K562 (cell line): ENCODE measurements at regions not wholly inside any gene's neighbourhood (a gene's known extent, or its start where the extent isn't known, plus 50 kb on each side); places are given as distances from the start of the nearest gene placed in this dataset.

Experiments used
- ATAC-seq: fragments of 200-7000 bp; cut with Tn5 transposase; 3 replicates; pipeline ENCODE4 v1.9.1; 2020; ENCODE audit warnings: moderate library complexity
- BruUV-seq: library from RNA; stranded (reverse); fragments of 400-500 nt; replicated peaks from 2 replicates; lab custom pipeline; 2021; lab: Mats Ljungman, UMichigan
- CTCF ChIA-PET: fragments of 300-600 bp; formaldehyde crosslinking; extraction: SDS; loops from one replicate; lab custom pipeline; 2021; ENCODE audit warnings: low intra/inter-chr PET ratio; lab: Yijun Ruan, JAX
- POLR2A ChIA-PET: fragments of 300-600, 350-650 bp; sonication (Branson Sonifier 250); formaldehyde crosslinking; extraction: SDS; loops from one replicate; lab custom pipeline; 2021; ENCODE audit warnings: antibody characterized with exemption, inconsistent platforms; lab: Yijun Ruan, JAX
- DNase-seq, 4 experiments: peaks; one replicate each; pipeline versions ENCODE4 v3.0.0 to v3.0.0-alpha.2; 2011 to 2018; ENCODE audit warnings: low spot score in 3 of 4, mixed read lengths in 3 of 4; ENCODE audit errors: extremely low read depth in 1 of 4
- FAIRE-seq: peaks from 2 replicates; lab custom pipeline; 2011; peaks lifted over from hg19 to GRCh38; lab: Jason Lieb, UNC
- H2AFZ ChIP-seq: 2 replicates; pipeline ENCODE4 v1.6.0; 2011; ENCODE audit warnings: low read depth, low read length, control low read depth, inconsistent platforms
- H3K27ac ChIP-seq: fragments of 200-600 bp; 3 replicates; pipeline ENCODE4 v1.8.0; 2011; ENCODE audit warnings: low read depth, mild to moderate bottlenecking, control low read depth, inconsistent platforms, low read length, moderate library complexity, mixed read lengths; ENCODE audit errors: extremely low read depth
- H3K27me3 ChIP-seq, 2 experiments: fragments of 300-600 bp in 1 of 2; 2 replicates in 1 of 2; 3 replicates in 1 of 2; pipeline versions ENCODE4 v1.6.0 to v1.8.0; 2011; ENCODE audit warnings: inconsistent platforms in 2 of 2, low read length in 2 of 2, mild to moderate bottlenecking in 1 of 2, mixed read lengths in 1 of 2, moderate library complexity in 1 of 2; ENCODE audit not compliant: control insufficient read depth in 2 of 2, insufficient read depth in 2 of 2
- H3K36me3 ChIP-seq: fragments of 300-600 bp; 3 replicates; pipeline ENCODE4 v1.8.0; 2011; ENCODE audit warnings: mild to moderate bottlenecking, low read length, inconsistent platforms; ENCODE audit not compliant: control insufficient read depth, insufficient read depth
- H3K4me1 ChIP-seq, 2 experiments: fragments of 200-600 bp in 1 of 2; replicated peaks in 1 of 2; 2 replicates in 1 of 2; 3 replicates in 1 of 2; pipeline versions ENCODE4 v1.5.1 to v1.8.0; 2011; ENCODE audit warnings: inconsistent platforms in 2 of 2, low read length in 2 of 2, mild to moderate bottlenecking in 1 of 2, mixed read lengths in 1 of 2, moderate library complexity in 1 of 2; ENCODE audit not compliant: control insufficient read depth in 2 of 2, insufficient read depth in 2 of 2
- H3K4me2 ChIP-seq: 2 replicates; pipeline ENCODE4 v1.6.1; 2011; ENCODE audit warnings: low read length, control low read depth, inconsistent platforms, mixed read lengths; ENCODE audit not compliant: insufficient read depth
- H3K4me3 ChIP-seq: fragments of 200-600 bp; sonication (generic), shearing (Covaris generic); 2 replicates; pipeline ENCODE4 v1.5.1; 2016; ENCODE audit warnings: control low read depth, inconsistent platforms
- H3K79me2 ChIP-seq: fragments of 200-600 bp; 3 replicates; pipeline ENCODE4 v1.8.0; 2011; ENCODE audit warnings: low read length, inconsistent platforms; ENCODE audit not compliant: control insufficient read depth, insufficient read depth
- H3K9ac ChIP-seq, 2 experiments: 2 replicates each; pipeline versions ENCODE4 v1.6.0 to v1.6.1; 2011; ENCODE audit warnings: low read depth in 2 of 2, low read length in 2 of 2, control low read depth in 1 of 2, inconsistent platforms in 1 of 2, mild to moderate bottlenecking in 1 of 2, mixed read lengths in 1 of 2; ENCODE audit not compliant: insufficient read depth in 1 of 2
- H3K9me1 ChIP-seq: one replicate; pipeline ENCODE4 v1.6.0; 2011; ENCODE audit warnings: inconsistent platforms, mild to moderate bottlenecking, low read length, moderate library complexity; ENCODE audit not compliant: control insufficient read depth, insufficient read depth
- H3K9me3 ChIP-seq: replicated peaks from 2 replicates; pipeline ENCODE4 v1.5.1; 2011; ENCODE audit warnings: low read depth, low read length, inconsistent platforms; ENCODE audit not compliant: control insufficient read depth, insufficient read depth
- H4K20me1 ChIP-seq: replicated peaks from 2 replicates; pipeline ENCODE4 v1.6.1; 2011; ENCODE audit warnings: low read length, inconsistent platforms, mixed read lengths; ENCODE audit not compliant: control insufficient read depth, insufficient read depth
- BRCA1 ChIP-seq, 2 experiments: fragments of 450-650 bp in 1 of 2; sonication (generic) in 1 of 2; formaldehyde crosslinking in 1 of 2; IDR thresholded peaks; 2 replicates each; pipeline versions ENCODE4 v1.5.0 to v1.6.1; 2017 to 2020; ENCODE audit warnings: mild to moderate bottlenecking in 1 of 2, missing genetic modification reagents in 1 of 2
- BRF2 ChIP-seq: IDR thresholded peaks from 3 replicates; pipeline ENCODE4 v1.6.1; 2011; ENCODE audit warnings: borderline replicate concordance, mild to moderate bottlenecking; ENCODE audit not compliant: insufficient read length, insufficient read depth
- CBFA2T2 ChIP-seq: fragments of 450-650 bp; conservative IDR thresholded peaks from 2 replicates; pipeline ENCODE4 v1.6.1; 2017; ENCODE audit warnings: mild to moderate bottlenecking
- CBX8 ChIP-seq: fragments of 200-600 bp; sonication (generic); IDR thresholded peaks from 2 replicates; pipeline ENCODE4 v1.6.1; 2012; ENCODE audit warnings: borderline replicate concordance, mixed run types, low read depth, mild to moderate bottlenecking, moderate library complexity, mixed read lengths, low read length, control low read depth, inconsistent platforms; ENCODE audit not compliant: poor library complexity, severe bottlenecking; ENCODE audit errors: extremely low read depth
- ELF1 ChIP-seq: fragments of 200-800 bp; sonication (Bioruptor generic); IDR thresholded peaks from 2 replicates; pipeline ENCODE4 v1.6.1; 2016; ENCODE audit warnings: missing genetic modification characterization, missing compliant biosample characterization
- ETS2 ChIP-seq: IDR thresholded peaks from 2 replicates; pipeline ENCODE4 v1.6.1; 2016; ENCODE audit warnings: borderline replicate concordance, missing genetic modification characterization, mild to moderate bottlenecking, moderate library complexity, missing compliant biosample characterization; ENCODE audit not compliant: poor library complexity, severe bottlenecking
- MECOM ChIP-seq: fragments of 250-450 bp; sonication (Bioruptor Pico); IDR thresholded peaks from 2 replicates; pipeline ENCODE4 v1.8.0; 2022; ENCODE audit warnings: inconsistent platforms
- NFYB ChIP-seq: IDR thresholded peaks from 2 replicates; pipeline ENCODE4 v1.6.1; 2011; ENCODE audit warnings: mild to moderate bottlenecking, moderate library complexity; ENCODE audit not compliant: insufficient read length; ENCODE audit errors: extremely low read depth
- RBM15 ChIP-seq: fragments of 200-400 bp; formaldehyde crosslinking; IDR thresholded peaks from 2 replicates; pipeline ENCODE4 v1.6.1; 2018; ENCODE audit warnings: mild to moderate bottlenecking, low read length, moderate library complexity; ENCODE audit not compliant: insufficient read depth
- RBM22 ChIP-seq: fragments of 200-400 bp; formaldehyde crosslinking; IDR thresholded peaks from 2 replicates; pipeline ENCODE4 v1.6.1; 2018; ENCODE audit warnings: low read length, low read depth; ENCODE audit not compliant: poor library complexity, severe bottlenecking
- RBM25 ChIP-seq: fragments of 200-400 bp; formaldehyde crosslinking; IDR thresholded peaks from 2 replicates; pipeline ENCODE4 v1.6.1; 2018; ENCODE audit warnings: low read length, low read depth, moderate library complexity; ENCODE audit not compliant: severe bottlenecking
- STAT5B ChIP-seq: fragments of 250-450 bp; sonication (Bioruptor Pico); IDR thresholded peaks from 2 replicates; pipeline ENCODE4 v1.8.0; 2021; ENCODE audit warnings: mild to moderate bottlenecking, inconsistent platforms
- STAT6 ChIP-seq: sonication (generic); formaldehyde crosslinking; IDR thresholded peaks from 2 replicates; pipeline ENCODE4 v1.8.1; 2023; ENCODE audit warnings: mild to moderate bottlenecking, missing genetic modification reagents
- TCF7 ChIP-seq: sonication (generic); IDR thresholded peaks from 2 replicates; pipeline ENCODE4 v1.6.1; 2016; ENCODE audit warnings: antibody characterized with exemption, borderline replicate concordance
- ZBTB34 ChIP-seq: fragments of 250-450 bp; sonication (Bioruptor Pico); IDR thresholded peaks from 2 replicates; pipeline ENCODE4 v1.8.0; 2021; ENCODE audit warnings: mild to moderate bottlenecking, moderate library complexity
- ZNF12 ChIP-seq: sonication (generic); formaldehyde crosslinking; IDR thresholded peaks from 2 replicates; pipeline ENCODE4 v1.4.0; 2020; ENCODE audit warnings: mild to moderate bottlenecking, missing genetic modification reagents
- ZNF41 ChIP-seq: fragments of 250-450 bp; sonication (Bioruptor Pico); conservative IDR thresholded peaks from 2 replicates; pipeline ENCODE4 v1.4.0; 2020; ENCODE audit warnings: mild to moderate bottlenecking
- WGBS: fragments of 100-300 bp; shearing (Covaris generic); methylation state at CpG from one replicate; pipeline ENCODE4 v1.1.6; 2016; ENCODE audit warnings: low coverage, mixed read lengths; ENCODE audit not compliant: insufficient coverage; ENCODE audit errors: missing lambda C conversion rate; 5-methylcytosine and 5-hydroxymethylcytosine counted together
- in situ Hi-C: fragments of 300-500 bp; cut with MboI; formaldehyde crosslinking; loops from 4 replicates; pipeline ENCODE4 v1.15.0; 2018; ENCODE audit warnings: inconsistent platforms, mixed read lengths
- intact Hi-C: fragments of 100-400 bp; cut with micrococcal nuclease; formaldehyde crosslinking; loops from 2 replicates; pipeline ENCODE4 v1.14.2; 2022

- FAIRE-seq = no peak
- in situ Hi-C loops = no loop called here
- POLR2A ChIA-PET = no interaction called here
- WGBS = 81% methylated on average over 9 of the region's 9 CpGs
- Histone ChIP-seq H3K27ac (no peak overlapping the region), H3K36me3 (no peaks in the 10 kb centered on the region), H3K4me2 (no peak overlapping the region), H3K9me3 (no peaks in the 10 kb centered on the region), H4K20me1 (no peaks in the 10 kb centered on the region), H3K79me2 (no peaks in the 10 kb centered on the region), H3K27me3 (no peaks in the 10 kb centered on the region), H3K9me1 (no peaks in the 10 kb centered on the region), H3K4me1 (peaks cover 0 to 7% of the 10 kb centered on the region in 2 experiments; a peak in 3 of 5 replicates), H3K9ac (no peak overlapping the region), H3K4me3 (no peak overlapping the region), H2AFZ (no peak overlapping the region)
- no peak for ATAC-seq
- CTCF ChIA-PET = no interaction called here
- no TSS peak for BruUV-seq
- intact Hi-C loops = no loop called here
- DNase-seq = no peak
- TF ChIP-seq RBM25 = no peak
- TF ChIP-seq BRF2 = no peak
- TF ChIP-seq MECOM (CRISPR knock-in tag) = no peak
- no peak for TF ChIP-seq RBM15
- TF ChIP-seq ZNF12 (CRISPR knock-in tag) = no peak
- TF ChIP-seq NFYB = no peak
- no peak for TF ChIP-seq CBFA2T2
- no peak for TF ChIP-seq STAT5B (CRISPR knock-in tag)
- no peak for TF ChIP-seq RBM22
- no peak for TF ChIP-seq BRCA1 (IDR thresholded peaks at IDR 0.05)
- no peak for TF ChIP-seq BRCA1 (CRISPR knock-in tag; IDR thresholded peaks at IDR 0.05)
- no peak for TF ChIP-seq ZNF41
- TF ChIP-seq STAT6 = no peak
- no peak for TF ChIP-seq ETS2 (tag)
- no peak for TF ChIP-seq ELF1 (tag)
- TF ChIP-seq ZBTB34 = no peak
- TF ChIP-seq TCF7 = no peak
- TF ChIP-seq CBX8 = no peak
These were observed 61.4 kb upstream of the USP6NL start for GRCh38 chr10:11672836-11673235.
